Thyroid gland (tissue), 4 donors: ENCODE measurements at regions not wholly inside any gene's neighbourhood (a gene's known extent, or its start where the extent isn't known, plus 50 kb on each side); places are given as distances from the start of the nearest gene placed in this dataset.

Source experiments
- DNase-seq, 2 donors: peaks; one replicate each; pipeline ENCODE4 v3.0.0-alpha.2; 2019
- H3K27ac ChIP-seq, 3 donors: fragments of 200-600 bp; sonication (generic); 1 replicate in 2 of 3; 2 replicates in 1 of 3; pipeline ENCODE4 v1.5.1; 2016 to 2019; ENCODE audit warnings: mild to moderate bottlenecking in 1 of 3, moderate library complexity in 1 of 3
- H3K27me3 ChIP-seq: fragments of 200-600 bp; sonication (generic); one replicate; pipeline ENCODE4 v1.5.1; 2019
- H3K36me3 ChIP-seq, 2 donors: fragments of 200-600 bp; sonication (generic); one replicate each; pipeline ENCODE4 v1.5.1; 2016 to 2019
- H3K4me1 ChIP-seq, 2 donors: fragments of 200-600 bp; sonication (generic); one replicate each; pipeline ENCODE4 v1.5.1; 2017 to 2019
- H3K4me3 ChIP-seq, 3 donors: fragments of 200-600 bp; sonication (generic); replicated peaks in 1 of 3; 1 replicate in 2 of 3; 2 replicates in 1 of 3; pipeline ENCODE4 v1.5.1; 2016; ENCODE audit warnings: mild to moderate bottlenecking in 1 of 3
- H3K9me3 ChIP-seq: fragments of 200-600 bp; sonication (generic); one replicate; pipeline ENCODE4 v1.5.1; 2017
- POLR2A ChIP-seq, 2 donors: fragments of 450-650 bp; IDR thresholded peaks; one replicate each; pipeline ENCODE4 v1.6.1; 2017; ENCODE audit warnings: antibody characterized with exemption in 2 of 2, mild to moderate bottlenecking in 2 of 2, moderate library complexity in 1 of 2
- WGBS, 2 donors: methylation state at CpG; one replicate each; pipeline ENCODE4 v1.1.5; 2017; 5-methylcytosine and 5-hydroxymethylcytosine counted together
- intact Hi-C: fragments of 100-400 bp; cut with DNase I; formaldehyde crosslinking; loops from one replicate; pipeline ENCODE4 v1.15.1; 2023
- TF ChIP-seq, protein P1 (sequence below), 6 experiments: fragments of 200-600 bp in 3 of 6; fragments of 450-650 bp in 3 of 6; sonication (generic) in 3 of 6; IDR thresholded peaks; one replicate each; pipeline ENCODE4 v1.5.1; 2016 to 2019; ENCODE audit warnings: antibody characterized with exemption in 6 of 6, mild to moderate bottlenecking in 2 of 6, inconsistent platforms in 1 of 6, moderate library complexity in 1 of 6

GRCh38 chr3:46089237-46090011 lies 62.1 kb upstream of the XCR1 start:
- Histone ChIP-seq H3K9me3 (no peaks in the 10 kb centered on the region), H3K36me3 (no peaks in the 10 kb centered on the region), H3K4me1 (no peaks in the 10 kb centered on the region), H3K4me3 (no peak overlapping the region), H3K27me3 (no peaks in the 10 kb centered on the region), H3K27ac (no peak overlapping the region)
- intact Hi-C loops: no loop called here
- peak in 1 of 2 donors; percentile 31 for DNase-seq
- TF ChIP-seq, protein P1, sequence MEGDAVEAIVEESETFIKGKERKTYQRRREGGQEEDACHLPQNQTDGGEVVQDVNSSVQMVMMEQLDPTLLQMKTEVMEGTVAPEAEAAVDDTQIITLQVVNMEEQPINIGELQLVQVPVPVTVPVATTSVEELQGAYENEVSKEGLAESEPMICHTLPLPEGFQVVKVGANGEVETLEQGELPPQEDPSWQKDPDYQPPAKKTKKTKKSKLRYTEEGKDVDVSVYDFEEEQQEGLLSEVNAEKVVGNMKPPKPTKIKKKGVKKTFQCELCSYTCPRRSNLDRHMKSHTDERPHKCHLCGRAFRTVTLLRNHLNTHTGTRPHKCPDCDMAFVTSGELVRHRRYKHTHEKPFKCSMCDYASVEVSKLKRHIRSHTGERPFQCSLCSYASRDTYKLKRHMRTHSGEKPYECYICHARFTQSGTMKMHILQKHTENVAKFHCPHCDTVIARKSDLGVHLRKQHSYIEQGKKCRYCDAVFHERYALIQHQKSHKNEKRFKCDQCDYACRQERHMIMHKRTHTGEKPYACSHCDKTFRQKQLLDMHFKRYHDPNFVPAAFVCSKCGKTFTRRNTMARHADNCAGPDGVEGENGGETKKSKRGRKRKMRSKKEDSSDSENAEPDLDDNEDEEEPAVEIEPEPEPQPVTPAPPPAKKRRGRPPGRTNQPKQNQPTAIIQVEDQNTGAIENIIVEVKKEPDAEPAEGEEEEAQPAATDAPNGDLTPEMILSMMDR (IDR thresholded peaks at IDR 0.05): no peak
- TF ChIP-seq POLR2A (IDR thresholded peaks at IDR 0.05): no peak
- 90 to 92% methylated on average over 5 of the region's 5 CpGs for WGBS, 2 donors

DNA sequence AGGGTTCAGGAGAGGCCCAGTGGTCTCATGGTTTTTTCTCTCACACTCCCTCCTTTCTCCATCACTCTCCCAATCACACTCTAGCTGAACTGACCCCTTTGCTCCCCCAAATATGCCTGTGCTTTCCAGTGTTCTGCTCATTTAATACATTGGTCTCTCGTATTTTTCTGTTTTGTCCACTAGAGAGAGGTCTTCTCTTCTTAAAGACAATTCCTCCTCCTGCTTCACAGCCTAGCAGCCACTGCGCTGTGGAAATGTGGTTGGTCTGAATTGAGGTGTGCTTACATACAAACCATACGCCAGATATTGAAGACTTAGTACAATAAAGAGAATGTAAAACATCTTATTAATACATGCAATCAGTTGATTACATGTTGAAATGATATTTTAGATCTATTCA lies 60.6 kb upstream of the XCR1 start:
- Histone ChIP-seq H3K4me1 (no peaks in the 10 kb centered on the region), H3K27me3 (no peaks in the 10 kb centered on the region), H3K9me3 (no peaks in the 10 kb centered on the region), H3K27ac (no peak overlapping the region), H3K36me3 (no peaks in the 10 kb centered on the region), H3K4me3 (no peak overlapping the region)
- TF ChIP-seq, protein P1 (IDR thresholded peaks at IDR 0.05): peak in 1 of 6 experiments; percentile 8
- no peak for TF ChIP-seq POLR2A (IDR thresholded peaks at IDR 0.05)
- WGBS, 2 donors: 70 to 75% methylated on average over 3 of the region's 3 CpGs
- no peak for DNase-seq
- intact Hi-C loops: no loop called here

DNA sequence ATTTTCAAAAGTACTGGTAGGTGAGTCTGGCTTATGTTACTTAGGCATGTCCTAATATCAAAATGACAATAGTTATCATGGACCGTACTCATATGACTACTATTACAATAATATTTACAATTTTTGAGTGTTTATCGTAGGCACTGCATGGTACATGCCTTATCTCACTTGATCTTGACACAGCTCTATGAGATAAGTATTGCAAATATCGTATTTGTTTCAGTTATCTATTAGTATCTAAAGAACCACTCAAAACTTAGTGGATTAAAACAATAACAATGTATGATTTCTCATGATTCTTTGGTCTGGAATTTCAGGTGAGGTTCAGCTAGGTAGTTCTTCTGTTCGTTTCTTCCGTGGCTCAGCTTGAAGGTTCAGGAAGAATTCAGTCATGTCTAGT lies 59.7 kb upstream of the XCR1 start:
- TF ChIP-seq POLR2A (IDR thresholded peaks at IDR 0.05): no peak
- TF ChIP-seq, protein P1 (IDR thresholded peaks at IDR 0.05): no peak
- no peak overlapping the region for H3K27ac ChIP-seq
- H3K36me3 ChIP-seq: no peaks in the 10 kb centered on the region
- intact Hi-C loops: no loop called here
- H3K4me1 ChIP-seq: no peaks in the 10 kb centered on the region
- no peak overlapping the region for H3K4me3 ChIP-seq
- no peak for DNase-seq
- 92 to 96% methylated on average over 5 of the region's 5 CpGs for WGBS, 2 donors
- H3K27me3 ChIP-seq: no peaks in the 10 kb centered on the region
- H3K9me3 ChIP-seq: no peaks in the 10 kb centered on the region

- no peaks in the 10 kb centered on the region for H3K4me1 ChIP-seq
- no peak overlapping the region for H3K4me3 ChIP-seq
- 91 to 95% methylated on average over 4 of the region's 4 CpGs for WGBS, 2 donors
- DNase-seq: no peak
- TF ChIP-seq POLR2A (IDR thresholded peaks at IDR 0.05): no peak
- TF ChIP-seq, protein P1 (IDR thresholded peaks at IDR 0.05): no peak
- no peaks in the 10 kb centered on the region for H3K9me3 ChIP-seq
- no peaks in the 10 kb centered on the region for H3K27me3 ChIP-seq
- no peak overlapping the region for H3K27ac ChIP-seq
- intact Hi-C loops: no loop called here
- no peaks in the 10 kb centered on the region for H3K36me3 ChIP-seq
Observed at GRCh38 chr3:46086083-46086437, 58.8 kb upstream of the XCR1 start.

DNA sequence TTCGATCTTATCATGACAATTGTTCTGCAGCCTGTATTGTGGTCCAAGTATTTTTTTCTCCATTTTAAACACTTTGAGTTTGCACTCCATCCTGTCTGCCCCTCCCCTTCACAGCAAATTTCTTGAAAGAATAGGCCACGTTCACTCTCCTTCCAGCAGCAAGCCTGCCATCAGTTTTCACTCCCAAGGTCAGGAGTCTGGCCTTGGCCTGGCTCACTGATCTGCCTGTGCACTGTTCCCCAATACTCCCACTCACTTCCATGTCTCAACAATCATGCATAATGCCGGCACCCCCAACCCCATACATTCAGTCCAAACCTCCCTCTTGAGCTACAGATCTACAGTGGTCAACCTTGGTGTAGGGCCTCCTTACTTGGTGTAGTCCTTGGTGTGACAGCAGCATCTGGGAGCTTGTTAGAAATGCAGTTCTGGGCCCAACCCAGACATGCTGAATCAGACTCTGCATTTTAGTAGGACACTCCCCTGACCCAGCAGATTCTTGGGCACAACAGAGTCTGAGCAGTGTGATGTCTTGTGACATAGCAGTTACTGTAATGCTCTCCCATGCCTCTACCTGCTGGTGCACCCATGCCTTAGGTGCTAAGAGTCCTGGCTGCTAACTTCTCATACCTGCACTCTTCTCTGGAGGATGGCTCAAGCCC lies 58.3 kb upstream of the XCR1 start:
- Histone ChIP-seq H3K27me3 (no peaks in the 10 kb centered on the region), H3K4me3 (no peak overlapping the region), H3K9me3 (no peaks in the 10 kb centered on the region), H3K27ac (no peak overlapping the region), H3K4me1 (no peaks in the 10 kb centered on the region), H3K36me3 (no peaks in the 10 kb centered on the region)
- no peak for TF ChIP-seq POLR2A (IDR thresholded peaks at IDR 0.05)
- TF ChIP-seq, protein P1 (IDR thresholded peaks at IDR 0.05): no peak
- no peak for DNase-seq
- 53 to 77% methylated on average over 3 of the region's 3 CpGs for WGBS, 2 donors
- intact Hi-C loops: no loop called here
